B cell (primary cell): ENCODE measurements at regions not wholly inside any gene's neighbourhood (a gene's known extent, or its start where the extent isn't known, plus 50 kb on each side); places are given as distances from the start of the nearest gene placed in this dataset.

Source experiments
- ATAC-seq: fragments of 200-7000 bp; cut with Tn5 transposase; one replicate; pipeline ENCODE4 v1.10.0; 2021; ENCODE audit warnings: low read depth, mild to moderate bottlenecking, moderate number of reproducible peaks, moderate library complexity
- CTCF ChIA-PET: fragments of 350-600 bp; sonication (Branson Sonifier 250); formaldehyde crosslinking; loops from one replicate; lab custom pipeline; 2021; ENCODE audit warnings: antibody characterized with exemption, inconsistent platforms; lab: Charles Lee
- POLR2A ChIA-PET: fragments of 350-600 bp; sonication (Branson Sonifier 250); formaldehyde crosslinking; loops from one replicate; lab custom pipeline; 2021; ENCODE audit warnings: antibody characterized with exemption; lab: Charles Lee
- DNase-seq: peaks from one replicate; pipeline ENCODE4 v3.0.0; 2013
- H2AFZ ChIP-seq: 2 replicates; pipeline ENCODE4 v1.6.1; 2012; ENCODE audit warnings: mild to moderate bottlenecking, low read depth, low read length; ENCODE audit not compliant: insufficient read depth, poor library complexity, severe bottlenecking
- H3K27ac ChIP-seq, 2 donors: 1 replicate in 1 of 2; 2 replicates in 1 of 2; pipeline ENCODE4 v1.5.1; 2012 to 2013; ENCODE audit warnings: low read length in 2 of 2, mild to moderate bottlenecking in 2 of 2, moderate library complexity in 1 of 2
- H3K27me3 ChIP-seq, 4 experiments: fragments of 200-600 bp in 1 of 4; sonication (generic) in 1 of 4; replicated peaks in 1 of 4; 1 replicate in 2 of 4; 2 replicates in 2 of 4; pipeline versions ENCODE4 v1.6.1 to v1.7.0; 2013 to 2016; ENCODE audit warnings: low read length in 3 of 4, mild to moderate bottlenecking in 2 of 4, mixed read lengths in 1 of 4, moderate library complexity in 1 of 4; ENCODE audit not compliant: insufficient read depth in 4 of 4, control insufficient read depth in 3 of 4; ENCODE audit errors: control extremely low read depth in 1 of 4
- H3K36me3 ChIP-seq, 2 experiments: replicated peaks in 1 of 2; 1 replicate in 1 of 2; 2 replicates in 1 of 2; pipeline versions ENCODE4 v1.6.1 to v1.7.1; 2013; ENCODE audit warnings: low read length in 1 of 2; ENCODE audit not compliant: insufficient read depth in 2 of 2, control insufficient read depth in 1 of 2; ENCODE audit errors: control extremely low read depth in 1 of 2, extremely low read depth in 1 of 2
- H3K4me1 ChIP-seq, 2 donors: fragments of 200-600 bp in 1 of 2; sonication (generic) in 1 of 2; 1 replicate in 1 of 2; 2 replicates in 1 of 2; pipeline versions ENCODE4 v1.5.1 to v1.6.1; 2013 to 2017; ENCODE audit warnings: low read length in 2 of 2; ENCODE audit not compliant: control insufficient read depth in 2 of 2, insufficient read depth in 2 of 2
- H3K4me2 ChIP-seq: replicated peaks from 2 replicates; pipeline ENCODE3; 2012; ENCODE audit warnings: mild to moderate bottlenecking, low read depth, low read length; ENCODE audit not compliant: poor library complexity, severe bottlenecking
- H3K4me3 ChIP-seq, 5 experiments: fragments of 200-600 bp in 1 of 5; sonication (generic) in 1 of 5; 1 replicate in 3 of 5; 2 replicates in 2 of 5; pipeline versions ENCODE4 v1.5.1 to v1.7.0; 2011 to 2016; ENCODE audit warnings: low read length in 4 of 5, mild to moderate bottlenecking in 4 of 5, low read depth in 2 of 5, control low read depth in 1 of 5, moderate library complexity in 1 of 5; ENCODE audit not compliant: insufficient read depth in 1 of 5; ENCODE audit errors: control extremely low read depth in 1 of 5, extremely low read depth in 1 of 5
- H3K79me2 ChIP-seq: fragments of 200-600 bp; sonication (generic); one replicate; pipeline ENCODE4 v1.6.0; 2016; ENCODE audit warnings: low read length; ENCODE audit not compliant: control insufficient read depth, insufficient read depth
- H3K9ac ChIP-seq: fragments of 200-600 bp; sonication (generic); 2 replicates; pipeline ENCODE4 v1.6.1; 2017; ENCODE audit warnings: mild to moderate bottlenecking, low read length, moderate library complexity
- H3K9me3 ChIP-seq, 3 donors: one replicate each; pipeline versions ENCODE4 v1.6.1 to v1.7.1; 2013; ENCODE audit warnings: low read length in 2 of 3; ENCODE audit not compliant: control insufficient read depth in 2 of 3, insufficient read depth in 1 of 3; ENCODE audit errors: control extremely low read depth in 1 of 3
- H4K20me1 ChIP-seq: 2 replicates; pipeline ENCODE4 v1.6.0; 2012; ENCODE audit warnings: mild to moderate bottlenecking, low read length; ENCODE audit not compliant: insufficient read depth, control insufficient read depth, poor library complexity, severe bottlenecking
- H3K27ac Mint-ChIP-seq: one replicate; pipeline ENCODE4 v1.8.0; 2021; ENCODE audit warnings: mixed read lengths
- H3K27me3 Mint-ChIP-seq: one replicate; pipeline ENCODE4 v1.8.0; 2021; ENCODE audit warnings: mixed read lengths
- H3K4me1 Mint-ChIP-seq: one replicate; pipeline ENCODE4 v1.8.0; 2021; ENCODE audit warnings: mixed read lengths
- H3K4me3 Mint-ChIP-seq: one replicate; pipeline ENCODE4 v1.8.0; 2021; ENCODE audit warnings: mixed read lengths
- H3K9me3 Mint-ChIP-seq: one replicate; pipeline ENCODE4 v1.8.0; 2022; ENCODE audit warnings: mixed read lengths; ENCODE audit not compliant: insufficient read depth
- CTCF ChIP-seq: fragments of 200-600 bp; IDR thresholded peaks from one replicate; pipeline ENCODE4 v1.8.0; 2022; ENCODE audit warnings: antibody characterized with exemption, mild to moderate bottlenecking
- EZH2 ChIP-seq: IDR thresholded peaks from 2 replicates; pipeline ENCODE4 v1.6.1; 2012; ENCODE audit warnings: borderline replicate concordance, low read depth, mild to moderate bottlenecking, moderate library complexity, low read length; ENCODE audit not compliant: insufficient read depth, poor library complexity, severe bottlenecking
- WGBS: methylation state at CpG from one replicate; pipeline ENCODE4 v1.1.5; 2013; ENCODE audit warnings: missing lambda C conversion rate; ENCODE audit not compliant: insufficient coverage; 5-methylcytosine and 5-hydroxymethylcytosine counted together
- intact Hi-C: fragments of 100-400 bp; cut with micrococcal nuclease; formaldehyde crosslinking; loops from one replicate; pipeline ENCODE4 v1.10.0; 2022

- CTCF ChIA-PET, result no interaction called here
- Histone ChIP-seq H3K4me1 (no peaks in the 10 kb centered on the region), H3K27ac (no peak overlapping the region), H3K9ac (no peak overlapping the region), H2AFZ (no peak overlapping the region), H3K4me2 (no peak overlapping the region), H3K9me3 (peaks cover 0 to 3% (median 0%) of the 10 kb centered on the region in 3 donors), H4K20me1 (no peaks in the 10 kb centered on the region), H3K79me2 (no peaks in the 10 kb centered on the region), H3K36me3 (no peaks in the 10 kb centered on the region), H3K27me3 (no peaks in the 10 kb centered on the region), H3K4me3 (no peak overlapping the region)
- TF ChIP-seq CTCF (no peak), EZH2 (no peak)
- POLR2A ChIA-PET, result no interaction called here
- no peaks in the 10 kb centered on the region for H3K4me1 Mint-ChIP-seq
- H3K27me3 Mint-ChIP-seq, result no peaks in the 10 kb centered on the region
- no peaks in the 10 kb centered on the region for H3K9me3 Mint-ChIP-seq
- intact Hi-C loops, result no loop called here
- no CpG with 5 or more reads among the region's 2 CpGs for WGBS
- no peak for ATAC-seq
- no peak overlapping the region for H3K4me3 Mint-ChIP-seq
- no peak overlapping the region for H3K27ac Mint-ChIP-seq
- DNase-seq, result no peak
These were observed 1331.2 kb upstream of the GBE1 start for GRCh38 chr3:83092521-83093221.

GRCh38 chr3:83076041-83076440 lies 1314.6 kb upstream of the GBE1 start:
- no peak for TF ChIP-seq CTCF
- no peak for TF ChIP-seq EZH2
- no peak overlapping the region for H3K27ac ChIP-seq
- no peak overlapping the region for H3K4me3 ChIP-seq
- H2AFZ ChIP-seq, result no peak overlapping the region
- ATAC-seq (no peak), DNase-seq (no peak)
- no peaks in the 10 kb centered on the region for H4K20me1 ChIP-seq
- H3K9me3 ChIP-seq, result no peaks in the 10 kb centered on the region
- Mint-ChIP-seq H3K4me3 (no peak overlapping the region), H3K4me1 (no peaks in the 10 kb centered on the region), H3K9me3 (peaks cover 2% of the 10 kb centered on the region), H3K27me3 (no peaks in the 10 kb centered on the region), H3K27ac (no peak overlapping the region)
- H3K4me2 ChIP-seq, result no peak overlapping the region
- ChIA-PET CTCF (no interaction called here), POLR2A (no interaction called here)
- H3K36me3 ChIP-seq, result no peaks in the 10 kb centered on the region
- H3K9ac ChIP-seq, result no peak overlapping the region
- intact Hi-C loops, result no loop called here
- H3K27me3 ChIP-seq, result no peaks in the 10 kb centered on the region
- H3K4me1 ChIP-seq, result no peaks in the 10 kb centered on the region
- 58% methylated on average over 2 of the region's 6 CpGs for WGBS
- H3K79me2 ChIP-seq, result no peaks in the 10 kb centered on the region
